RWPE2 (cell line): ENCODE measurements at regions not wholly inside any gene's neighbourhood (a gene's known extent, or its start where the extent isn't known, plus 50 kb on each side); places are given as distances from the start of the nearest gene placed in this dataset.

Source experiments
- ATAC-seq: fragments of 200-7000 bp; cut with Tn5 transposase; 3 replicates; pipeline ENCODE4 v1.9.1; 2021; ENCODE audit warnings: low read depth
- DNase-seq: peaks from one replicate; pipeline ENCODE4 v3.0.0-alpha.2; 2020; ENCODE audit warnings: low spot score
- H3K27ac ChIP-seq: fragments of 450-650 bp; 2 replicates; pipeline ENCODE4 v1.5.1; 2017; ENCODE audit warnings: mild to moderate bottlenecking; ENCODE audit not compliant: poor library complexity, severe bottlenecking
- H3K27me3 ChIP-seq: fragments of 250-450 bp; sonication (Bioruptor Pico); 2 replicates; pipeline ENCODE4 v1.5.1; 2021; ENCODE audit warnings: mild to moderate bottlenecking, moderate library complexity; ENCODE audit not compliant: insufficient read depth, poor library complexity, severe bottlenecking
- H3K36me3 ChIP-seq: fragments of 250-450 bp; sonication (Bioruptor Pico); 2 replicates; pipeline ENCODE4 v1.5.1; 2020; ENCODE audit warnings: low read depth, mild to moderate bottlenecking, moderate library complexity
- H3K4me1 ChIP-seq: fragments of 250-450 bp; sonication (Bioruptor Pico); 2 replicates; pipeline ENCODE4 v1.5.1; 2021; ENCODE audit warnings: mild to moderate bottlenecking, moderate library complexity; ENCODE audit not compliant: insufficient read depth, poor library complexity, severe bottlenecking
- H3K4me3 ChIP-seq: fragments of 250-450 bp; sonication (Bioruptor Pico); 2 replicates; pipeline ENCODE4 v1.5.1; 2021; ENCODE audit warnings: mild to moderate bottlenecking, moderate library complexity; ENCODE audit not compliant: severe bottlenecking
- H3K9me3 ChIP-seq: fragments of 250-450 bp; sonication (Bioruptor Pico); 2 replicates; pipeline ENCODE4 v1.5.1; 2021; ENCODE audit warnings: mild to moderate bottlenecking, moderate library complexity; ENCODE audit not compliant: severe bottlenecking
- CTCF ChIP-seq: fragments of 450-650 bp; IDR thresholded peaks from one replicate; pipeline ENCODE4 v1.5.1; 2017; ENCODE audit warnings: mild to moderate bottlenecking, moderate library complexity; ENCODE audit not compliant: poor library complexity, severe bottlenecking

- ATAC-seq (no peak), DNase-seq (no peak)
- Histone ChIP-seq H3K36me3 (no peaks in the 10 kb centered on the region), H3K4me1 (no peaks in the 10 kb centered on the region), H3K4me3 (no peak overlapping the region), H3K9me3 (no peaks in the 10 kb centered on the region), H3K27ac (no peak overlapping the region), H3K27me3 (no peaks in the 10 kb centered on the region)
- TF ChIP-seq CTCF: no peak
Observed at GRCh38 chr2:103520547-103520946, 758.7 kb downstream of the TMEM182 start.

GRCh38 chr2:103525756-103526155 is 763.9 kb downstream of the TMEM182 start:
- TF ChIP-seq CTCF: no peak
- H3K4me1 ChIP-seq: no peaks in the 10 kb centered on the region
- no peak for DNase-seq
- H3K9me3 ChIP-seq: no peaks in the 10 kb centered on the region
- H3K36me3 ChIP-seq: no peaks in the 10 kb centered on the region
- H3K4me3 ChIP-seq: no peak overlapping the region
- ATAC-seq: no peak
- no peak overlapping the region for H3K27ac ChIP-seq
- H3K27me3 ChIP-seq: no peaks in the 10 kb centered on the region

DNA sequence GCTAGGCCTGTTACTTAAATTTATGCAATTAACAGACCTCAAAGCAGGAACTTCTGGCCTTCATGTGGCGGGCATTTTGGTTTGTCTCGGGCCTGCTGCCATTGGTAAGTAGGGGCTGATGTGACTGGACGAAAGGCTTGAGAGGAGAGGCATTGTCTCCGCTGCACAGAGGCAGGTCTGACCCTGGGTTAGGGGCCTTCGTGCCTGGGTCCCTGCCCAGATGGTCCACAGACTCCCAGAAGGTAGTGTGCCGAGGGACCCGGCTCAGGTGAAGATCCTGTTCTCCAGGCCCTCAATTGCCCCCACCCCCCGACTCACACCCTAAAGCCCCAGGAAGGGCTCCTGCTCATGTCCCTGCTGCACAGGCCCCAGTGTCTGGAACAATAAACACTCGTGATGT is 764.9 kb downstream of the TMEM182 start:
- no peaks in the 10 kb centered on the region for H3K27me3 ChIP-seq
- no peaks in the 10 kb centered on the region for H3K36me3 ChIP-seq
- TF ChIP-seq CTCF: no peak
- H3K9me3 ChIP-seq: no peaks in the 10 kb centered on the region
- H3K4me3 ChIP-seq: no peak overlapping the region
- H3K4me1 ChIP-seq: no peaks in the 10 kb centered on the region
- no peak for DNase-seq
- H3K27ac ChIP-seq: no peak overlapping the region
- no peak for ATAC-seq

DNA sequence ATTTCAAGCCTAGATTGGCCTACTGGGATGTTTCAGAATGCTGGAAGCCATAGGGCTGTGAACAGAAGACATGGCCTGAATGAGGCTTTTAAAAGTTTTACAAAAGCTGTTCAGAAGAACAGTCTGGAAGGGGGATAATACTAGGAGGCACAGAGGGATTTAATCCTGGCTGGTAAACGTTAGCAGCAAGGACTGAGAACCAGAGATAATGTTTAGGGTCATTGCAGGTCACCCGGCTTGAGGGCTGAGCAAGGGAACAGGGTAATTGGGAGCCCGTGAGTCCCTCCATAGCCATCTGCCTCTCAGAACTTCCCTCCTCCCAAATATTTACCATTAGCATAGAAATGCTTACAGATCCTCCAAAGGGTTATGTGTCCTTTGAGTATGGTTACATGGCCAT is 765.4 kb downstream of the TMEM182 start:
- Histone ChIP-seq H3K36me3 (no peaks in the 10 kb centered on the region), H3K4me1 (no peaks in the 10 kb centered on the region), H3K9me3 (no peaks in the 10 kb centered on the region), H3K27me3 (no peaks in the 10 kb centered on the region), H3K4me3 (no peak overlapping the region), H3K27ac (no peak overlapping the region)
- no peak for TF ChIP-seq CTCF
- no peak for ATAC-seq
- no peak for DNase-seq

DNA sequence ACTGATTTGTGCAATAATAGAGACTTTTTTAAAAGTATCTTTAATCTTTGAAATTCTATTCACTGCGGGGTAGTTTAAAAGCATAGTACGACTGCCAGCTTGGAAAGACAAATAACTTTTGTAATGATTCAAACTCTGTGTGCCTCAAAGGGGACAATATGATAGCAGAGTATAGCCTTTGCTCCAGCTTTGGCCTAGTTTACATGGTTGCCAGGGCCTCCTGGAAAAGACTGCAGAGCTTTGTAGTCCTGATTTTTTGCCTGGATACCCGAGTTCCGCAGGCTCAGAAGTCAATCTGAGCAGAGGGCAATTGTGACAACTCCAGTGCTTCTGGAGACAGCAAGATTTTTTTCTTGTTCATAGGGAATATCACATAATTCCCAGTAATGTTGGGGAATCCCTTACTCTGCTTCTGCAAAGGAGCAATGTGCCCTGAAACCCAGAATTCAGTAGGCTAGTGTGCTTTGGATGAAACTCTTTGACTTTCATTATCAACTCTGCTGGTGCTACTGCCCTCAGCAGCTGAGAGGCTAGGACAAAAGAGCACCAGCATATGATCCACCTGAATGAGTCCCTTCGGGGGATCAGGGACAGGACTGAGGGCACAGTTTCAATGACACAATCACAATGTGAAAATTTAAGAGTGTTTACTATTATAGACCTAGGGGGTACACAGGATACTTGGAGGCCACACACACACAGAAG is 768.1 kb downstream of the TMEM182 start:
- Histone ChIP-seq H3K9me3 (no peaks in the 10 kb centered on the region), H3K27ac (no peak overlapping the region), H3K4me3 (no peak overlapping the region), H3K36me3 (no peaks in the 10 kb centered on the region), H3K4me1 (no peaks in the 10 kb centered on the region), H3K27me3 (no peaks in the 10 kb centered on the region)
- DNase-seq (no peak), ATAC-seq (no peak)
- no peak for TF ChIP-seq CTCF
